ENCODE measurements at regions not wholly inside any gene's neighbourhood (a gene's known extent, or its start where the extent isn't known, plus 50 kb on each side); places are given as distances from the start of the nearest gene placed in this dataset.

- in situ Hi-C loops (cut with HindIII; ENCODE audit: low pct_unique_long_range_greater_than_20kb, low sequenced_read_pairs), result no loop called here
- no TSS peak for BruUV-seq (replicated peaks)
- ChIA-PET CTCF (no interaction called here), POLR2A (no interaction called here)
- Histone ChIP-seq H3K4me3 (ENCODE audit: low read depth in 2 of 2, low read length in 2 of 2) (no peak overlapping the region), H3K27me3 (ENCODE audit: control insufficient read depth, insufficient read depth, low read length) (no peaks in the 10 kb centered on the region), H3K9me3 (ENCODE audit: control insufficient read depth, insufficient read depth, low read depth, low read length) (no peaks in the 10 kb centered on the region), H3K4me1 (ENCODE audit: control insufficient read depth, insufficient read depth, low read length) (no peaks in the 10 kb centered on the region), H3K27ac (ENCODE audit: low read length) (no peak overlapping the region), H3K36me3 (ENCODE audit: control insufficient read depth, insufficient read depth, low read length) (no peaks in the 10 kb centered on the region)
- TF ChIP-seq SIN3A (IDR thresholded peaks at IDR 0.05; ENCODE audit: borderline replicate concordance, insufficient read depth, low read depth, low read length), result no peak
- TF ChIP-seq, protein P1, sequence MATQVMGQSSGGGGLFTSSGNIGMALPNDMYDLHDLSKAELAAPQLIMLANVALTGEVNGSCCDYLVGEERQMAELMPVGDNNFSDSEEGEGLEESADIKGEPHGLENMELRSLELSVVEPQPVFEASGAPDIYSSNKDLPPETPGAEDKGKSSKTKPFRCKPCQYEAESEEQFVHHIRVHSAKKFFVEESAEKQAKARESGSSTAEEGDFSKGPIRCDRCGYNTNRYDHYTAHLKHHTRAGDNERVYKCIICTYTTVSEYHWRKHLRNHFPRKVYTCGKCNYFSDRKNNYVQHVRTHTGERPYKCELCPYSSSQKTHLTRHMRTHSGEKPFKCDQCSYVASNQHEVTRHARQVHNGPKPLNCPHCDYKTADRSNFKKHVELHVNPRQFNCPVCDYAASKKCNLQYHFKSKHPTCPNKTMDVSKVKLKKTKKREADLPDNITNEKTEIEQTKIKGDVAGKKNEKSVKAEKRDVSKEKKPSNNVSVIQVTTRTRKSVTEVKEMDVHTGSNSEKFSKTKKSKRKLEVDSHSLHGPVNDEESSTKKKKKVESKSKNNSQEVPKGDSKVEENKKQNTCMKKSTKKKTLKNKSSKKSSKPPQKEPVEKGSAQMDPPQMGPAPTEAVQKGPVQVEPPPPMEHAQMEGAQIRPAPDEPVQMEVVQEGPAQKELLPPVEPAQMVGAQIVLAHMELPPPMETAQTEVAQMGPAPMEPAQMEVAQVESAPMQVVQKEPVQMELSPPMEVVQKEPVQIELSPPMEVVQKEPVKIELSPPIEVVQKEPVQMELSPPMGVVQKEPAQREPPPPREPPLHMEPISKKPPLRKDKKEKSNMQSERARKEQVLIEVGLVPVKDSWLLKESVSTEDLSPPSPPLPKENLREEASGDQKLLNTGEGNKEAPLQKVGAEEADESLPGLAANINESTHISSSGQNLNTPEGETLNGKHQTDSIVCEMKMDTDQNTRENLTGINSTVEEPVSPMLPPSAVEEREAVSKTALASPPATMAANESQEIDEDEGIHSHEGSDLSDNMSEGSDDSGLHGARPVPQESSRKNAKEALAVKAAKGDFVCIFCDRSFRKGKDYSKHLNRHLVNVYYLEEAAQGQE (IDR thresholded peaks at IDR 0.05; ENCODE audit: insufficient read depth in 1 of 2, low read depth in 2 of 2, low read length in 1 of 2), result no peak
- TF ChIP-seq CTCF (IDR thresholded peaks at IDR 0.05), result no peak
- no peak for TF ChIP-seq POLR2AphosphoS5 (IDR thresholded peaks at IDR 0.05; ENCODE audit: low read depth, low read length)
- TF ChIP-seq TCF7L2 (IDR thresholded peaks at IDR 0.05; ENCODE audit: low read depth, low read length), result no peak
- DNase-seq (ENCODE audit: low read depth, low spot score) (no peak), ATAC-seq (no peak)
- intact Hi-C loops (cut with micrococcal nuclease; ENCODE audit: unreplicated experiment), result no loop called here
These were observed 577.0 kb upstream of the DPP6 start for GRCh38 chr7:153475239-153475638.

- TF ChIP-seq TCF7L2 (IDR thresholded peaks at IDR 0.05; ENCODE audit: low read depth, low read length) (no peak), POLR2AphosphoS5 (IDR thresholded peaks at IDR 0.05; ENCODE audit: low read depth, low read length) (no peak), CTCF (IDR thresholded peaks at IDR 0.05) (no peak)
- TF ChIP-seq, protein P1 (IDR thresholded peaks at IDR 0.05; ENCODE audit: insufficient read depth in 1 of 2, low read depth in 2 of 2, low read length in 1 of 2), result no peak
- ChIA-PET CTCF (no interaction called here), POLR2A (no interaction called here)
- DNase-seq (ENCODE audit: low read depth, low spot score), result no peak
- H3K27me3 ChIP-seq (ENCODE audit: control insufficient read depth, insufficient read depth, low read length), result no peaks in the 10 kb centered on the region
- ATAC-seq, result no peak
- H3K4me1 ChIP-seq (ENCODE audit: control insufficient read depth, insufficient read depth, low read length), result no peaks in the 10 kb centered on the region
- H3K9me3 ChIP-seq (ENCODE audit: control insufficient read depth, insufficient read depth, low read depth, low read length), result no peaks in the 10 kb centered on the region
- H3K36me3 ChIP-seq (ENCODE audit: control insufficient read depth, insufficient read depth, low read length), result no peaks in the 10 kb centered on the region
- H3K4me3 ChIP-seq (ENCODE audit: low read depth in 2 of 2, low read length in 2 of 2), result no peak overlapping the region
- BruUV-seq (replicated peaks), result no TSS peak
- intact Hi-C loops (cut with micrococcal nuclease; ENCODE audit: unreplicated experiment), result no loop called here
- in situ Hi-C loops (cut with HindIII; ENCODE audit: low pct_unique_long_range_greater_than_20kb, low sequenced_read_pairs), result no loop called here
- H3K27ac ChIP-seq (ENCODE audit: low read length), result no peak overlapping the region
These were observed 576.0 kb upstream of the DPP6 start for GRCh38 chr7:153476166-153476565.
